ENCODE measurements at regions not wholly inside any gene's neighbourhood (a gene's known extent, or its start where the extent isn't known, plus 50 kb on each side); places are given as distances from the start of the nearest gene placed in this dataset.
"Not testable (repeated sequence)": the region's sequence is repeated elsewhere in the genome, so short reads cannot be mapped to it uniquely, and the experiment has no call there.

DNA sequence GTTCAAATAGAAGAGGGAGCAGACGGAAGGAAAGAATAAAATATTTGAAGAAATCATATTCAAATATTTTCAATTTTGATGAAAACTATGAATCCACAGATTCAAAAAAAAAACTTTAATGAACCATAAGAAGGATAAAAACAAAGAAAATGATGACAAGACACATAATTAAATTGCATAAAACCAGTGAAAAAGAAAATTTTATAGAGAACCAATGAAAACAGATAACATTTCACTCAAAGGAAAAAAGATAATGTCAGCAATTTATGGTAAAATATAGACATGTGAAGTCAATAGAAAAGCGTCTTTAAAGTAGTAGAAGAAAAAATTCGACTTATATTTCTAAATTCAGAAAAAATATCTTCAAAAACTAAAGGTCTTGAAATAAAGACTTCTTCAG is 546.5 kb upstream of the ATXN7L3B start:
- no peak for DNase-seq (ENCODE audit: low spot score)
- intact Hi-C loops (cut with DNase I) = no loop called here

DNA sequence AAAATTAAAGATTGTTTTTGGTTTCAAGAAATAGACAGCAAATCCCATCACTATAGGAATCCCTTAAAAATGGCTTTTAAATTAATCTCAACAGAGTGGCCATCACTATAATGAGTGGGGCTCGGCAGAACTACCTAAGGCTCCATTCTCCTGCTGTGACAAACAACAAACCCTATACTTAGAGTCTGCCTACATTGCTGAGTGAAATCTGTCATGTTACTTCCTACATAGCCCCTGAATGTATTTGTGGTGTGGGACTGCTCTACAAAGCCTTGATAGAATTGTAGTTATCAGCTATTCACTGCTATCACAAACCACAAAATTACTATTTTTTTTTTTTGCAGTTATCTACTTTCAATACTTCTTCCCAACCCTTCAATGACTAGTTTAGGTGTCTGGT is 538.7 kb upstream of the ATXN7L3B start:
- DNase-seq (ENCODE audit: low spot score) = no peak
- intact Hi-C loops (cut with DNase I) = no loop called here

- no peak for DNase-seq (ENCODE audit: low spot score)
Observed at GRCh38 chr12:74015118-74015517, 522.5 kb upstream of the ATXN7L3B start.

DNA sequence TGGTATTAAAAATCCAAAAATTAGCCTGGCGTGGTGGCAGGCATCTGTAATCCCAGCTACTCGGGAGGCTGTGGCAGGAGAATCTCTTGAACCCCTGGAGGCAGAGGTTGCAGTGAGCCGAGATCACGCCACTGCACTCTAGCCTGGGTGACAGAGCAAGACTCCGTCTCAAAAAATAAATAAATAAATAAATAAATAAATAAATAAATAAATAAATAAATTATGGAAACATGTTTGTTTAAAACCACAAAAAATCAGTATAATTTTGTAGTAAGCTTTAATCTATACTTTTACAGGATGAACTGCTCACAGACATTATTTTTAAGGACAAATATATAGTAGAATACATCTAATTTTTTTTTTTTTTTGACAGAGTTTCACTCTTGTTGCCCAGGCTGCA is 521.3 kb upstream of the ATXN7L3B start:
- DNase-seq (ENCODE audit: low spot score); intact Hi-C loops (cut with DNase I): not testable (repeated sequence)

More at GRCh38 chr12:74015118-74015517, 522.5 kb upstream of the ATXN7L3B start:
- intact Hi-C loops (cut with DNase I) = no loop called here

DNA sequence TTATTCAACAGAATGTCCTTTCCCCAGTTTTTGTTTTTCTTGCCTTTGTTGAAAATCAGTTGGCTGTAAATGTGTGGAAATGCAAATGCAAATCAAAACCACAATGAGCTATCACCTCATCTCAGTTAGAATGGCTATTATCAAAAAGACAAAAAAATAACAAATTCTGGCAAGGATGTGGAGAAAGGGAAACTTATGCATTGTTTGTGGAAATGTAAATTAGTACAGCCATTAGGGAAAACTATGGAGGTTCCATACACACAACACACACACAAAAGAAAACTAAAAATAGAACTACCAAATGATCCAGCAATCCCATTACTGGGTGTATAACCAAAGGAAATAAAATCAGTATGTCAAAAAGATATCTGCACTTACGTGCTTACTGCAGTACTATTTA is 518.8 kb upstream of the ATXN7L3B start:
- intact Hi-C loops (cut with DNase I) = no loop called here
- DNase-seq (ENCODE audit: low spot score) = no peak

DNA sequence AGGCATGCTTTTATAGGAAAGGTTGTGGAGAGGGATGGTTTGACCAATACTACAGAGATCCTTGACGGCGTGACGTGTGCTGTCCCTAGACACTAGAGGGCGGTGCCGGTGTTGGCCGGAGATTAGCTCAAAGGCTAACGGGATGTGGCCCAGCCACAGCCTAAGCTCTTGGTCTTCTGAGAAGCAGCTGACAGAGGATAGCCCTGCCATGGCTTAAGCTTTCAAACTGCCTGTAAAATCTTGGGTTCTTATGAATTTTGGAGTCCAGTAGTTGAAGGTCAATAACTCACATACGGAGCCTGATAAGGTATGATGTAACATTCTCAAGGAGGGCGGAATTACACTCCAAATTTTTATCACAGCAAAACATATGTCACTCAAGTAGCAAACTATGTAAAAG is 515.7 kb upstream of the ATXN7L3B start:
- intact Hi-C loops (cut with DNase I) = loop anchor here in 1 of 2 donors (10.0 kb wide), 1 partner anchor 1733 kb away; no protein-coding TSS in a partner anchor
- no peak for DNase-seq (ENCODE audit: low spot score)

GRCh38 chr12:74031045-74031444 is 506.6 kb upstream of the ATXN7L3B start:
- intact Hi-C loops (cut with DNase I) = no loop called here
- DNase-seq (ENCODE audit: low spot score) = no peak

- DNase-seq (ENCODE audit: low spot score) = no peak
- intact Hi-C loops (cut with DNase I) = no loop called here
Observed at GRCh38 chr12:74033531-74033930, 504.1 kb upstream of the ATXN7L3B start.

- intact Hi-C loops (cut with DNase I); DNase-seq (ENCODE audit: low spot score): not testable (repeated sequence)
Observed at GRCh38 chr12:74039138-74039537, 498.5 kb upstream of the ATXN7L3B start.

DNA sequence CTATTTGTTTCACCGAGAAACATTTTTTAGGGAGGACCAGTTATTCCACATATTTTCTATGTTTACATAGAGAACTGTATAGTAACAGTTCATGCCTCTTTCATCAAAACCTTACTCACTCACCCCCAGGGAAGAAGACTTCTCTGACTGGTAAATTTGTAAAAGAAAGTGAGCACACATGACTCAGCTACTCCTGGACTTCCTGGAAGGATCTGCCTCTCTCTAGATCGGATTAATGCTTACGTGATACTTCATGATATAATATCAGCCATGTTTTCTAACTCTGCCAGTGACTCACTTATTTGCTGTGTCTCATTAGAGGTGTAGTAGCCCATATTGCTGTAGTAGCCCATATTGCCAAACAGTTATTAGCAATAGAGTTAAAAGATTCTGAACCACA is 494.3 kb upstream of the ATXN7L3B start:
- DNase-seq (ENCODE audit: low spot score) = no peak
- intact Hi-C loops (cut with DNase I) = no loop called here

DNA sequence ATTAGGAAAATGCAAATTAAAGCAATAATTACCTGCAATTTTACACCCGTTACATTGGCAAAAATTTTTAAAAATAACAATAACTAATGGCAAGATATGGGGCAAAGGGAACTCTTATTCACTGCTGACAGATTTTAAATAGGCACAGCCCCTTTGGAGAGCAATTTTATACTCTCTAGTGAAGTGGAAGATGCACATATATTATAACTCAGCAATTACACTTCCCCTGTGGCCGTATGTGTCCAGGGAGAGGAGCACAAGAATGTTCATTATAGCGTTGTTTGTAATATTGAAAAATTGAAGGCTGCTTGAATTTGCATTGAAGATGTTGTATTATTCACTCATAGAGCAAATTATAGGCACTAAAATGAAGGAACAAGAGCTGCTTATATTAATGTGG is 488.3 kb upstream of the ATXN7L3B start:
- intact Hi-C loops (cut with DNase I) = no loop called here
- DNase-seq (ENCODE audit: low spot score) = no peak

DNA sequence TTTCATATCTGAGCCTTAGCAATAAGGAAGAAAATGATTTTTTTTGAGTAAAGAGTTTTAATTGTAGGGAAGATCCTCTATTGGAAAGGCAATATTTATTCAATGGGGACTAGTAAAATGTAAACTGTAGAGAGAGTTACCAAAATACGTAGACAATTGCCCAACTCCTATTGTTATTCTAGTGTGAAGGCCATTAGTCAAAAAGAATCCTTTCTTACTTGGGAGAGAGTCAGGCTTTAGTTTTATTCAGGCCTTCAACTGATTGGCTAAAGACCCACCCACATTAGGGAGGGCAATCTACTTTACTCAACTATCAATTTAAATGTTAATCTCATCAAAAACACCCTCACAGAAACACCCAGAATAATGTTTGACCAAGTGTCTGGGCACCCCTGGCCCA is 485.8 kb upstream of the ATXN7L3B start:
- no peak for DNase-seq (ENCODE audit: low spot score)
- intact Hi-C loops (cut with DNase I) = no loop called here

GRCh38 chr12:74066476-74066875 is 471.2 kb upstream of the ATXN7L3B start:
- intact Hi-C loops (cut with DNase I) = no loop called here
- no peak for DNase-seq (ENCODE audit: low spot score)

GRCh38 chr12:74071182-74071581 is 466.5 kb upstream of the ATXN7L3B start:
- intact Hi-C loops (cut with DNase I) = no loop called here

GRCh38 chr12:74076918-74077317 is 460.7 kb upstream of the ATXN7L3B start:
- intact Hi-C loops (cut with DNase I) = no loop called here
- DNase-seq (ENCODE audit: low spot score) = no peak

More at GRCh38 chr12:74071182-74071581, 466.5 kb upstream of the ATXN7L3B start:
- DNase-seq (ENCODE audit: low spot score) = no peak

- intact Hi-C loops (cut with DNase I) = no loop called here
Observed at GRCh38 chr12:74105434-74105833, 432.2 kb upstream of the ATXN7L3B start.

DNA sequence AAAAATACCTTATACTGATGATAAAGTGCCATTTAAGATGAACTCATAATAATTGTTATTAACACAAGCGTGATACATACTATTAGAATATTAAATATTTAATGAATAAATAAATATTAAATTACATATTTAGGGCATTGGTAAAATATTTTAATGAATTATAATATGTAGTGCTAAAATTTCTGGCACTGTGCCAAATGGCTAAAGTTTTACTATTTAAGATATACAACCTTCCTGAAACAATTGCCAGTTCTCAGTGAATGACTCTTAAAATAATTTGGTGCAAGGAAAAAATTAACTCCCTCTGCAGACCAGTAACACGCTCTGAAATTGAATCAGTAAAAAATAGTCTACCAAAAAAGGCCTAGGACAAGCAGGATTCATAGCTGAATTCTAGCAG is 428.9 kb upstream of the ATXN7L3B start:
- no peak for DNase-seq (ENCODE audit: low spot score)
- intact Hi-C loops (cut with DNase I) = no loop called here

More at GRCh38 chr12:74105434-74105833, 432.2 kb upstream of the ATXN7L3B start:
- DNase-seq (ENCODE audit: low spot score) = no peak

GRCh38 chr12:74111688-74112360 is 425.8 kb upstream of the ATXN7L3B start:
- DNase-seq (ENCODE audit: low spot score) = no peak
- intact Hi-C loops (cut with DNase I) = no loop called here

DNA sequence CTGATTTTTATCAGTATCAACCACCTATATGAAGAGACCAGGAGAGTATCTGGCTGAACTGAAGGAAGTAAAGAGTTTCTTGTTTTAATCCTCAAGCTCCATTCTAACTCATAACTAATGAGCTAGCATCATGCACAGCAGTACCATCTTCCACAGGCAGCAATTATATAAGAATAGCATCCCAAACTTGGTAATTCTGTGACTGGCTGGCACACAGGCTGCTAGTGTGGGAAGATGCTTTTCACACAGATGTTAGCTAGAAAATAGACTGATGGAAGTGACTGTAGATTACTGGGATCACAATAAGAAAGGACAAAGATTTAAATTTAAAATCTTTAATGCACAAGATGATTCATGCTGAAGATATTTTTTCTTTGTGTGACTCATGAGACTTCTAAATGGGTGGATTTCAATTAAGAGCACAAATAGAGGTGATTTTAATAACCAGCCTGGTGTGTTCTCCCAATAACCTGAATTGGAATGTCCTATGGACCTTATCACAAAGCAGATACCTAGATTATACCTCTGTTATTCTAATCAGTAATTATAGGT is 417.7 kb upstream of the ATXN7L3B start:
- DNase-seq (ENCODE audit: low spot score) = no peak
- intact Hi-C loops (cut with DNase I) = no loop called here

DNA sequence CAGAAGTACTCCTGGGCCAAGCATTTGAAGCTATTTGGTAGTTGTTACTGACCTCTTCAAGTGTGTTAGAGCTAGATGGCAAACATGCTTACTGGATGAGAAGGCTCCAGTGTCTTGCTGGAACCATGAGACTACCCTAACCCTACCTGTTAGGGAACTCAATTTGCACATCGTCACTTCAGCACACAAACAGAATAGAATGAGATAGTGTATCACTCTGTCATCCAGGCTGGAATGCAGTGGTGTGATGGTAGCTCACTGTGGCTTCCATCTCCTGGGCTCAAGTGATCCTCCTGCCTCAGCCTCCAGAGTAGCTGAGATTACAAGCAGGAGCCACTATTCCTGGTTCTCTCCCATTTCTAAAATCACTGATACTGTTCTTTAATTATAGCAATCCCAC is 417.0 kb upstream of the ATXN7L3B start:
- DNase-seq (ENCODE audit: low spot score) = no peak
- intact Hi-C loops (cut with DNase I) = no loop called here

GRCh38 chr12:74129702-74130101 is 407.9 kb upstream of the ATXN7L3B start:
- intact Hi-C loops (cut with DNase I) = no loop called here
- DNase-seq (ENCODE audit: low spot score) = no peak

All from posterior vena cava (tissue), 2 donors.